Activated CD8-positive, alpha-beta T cell treated with anti-CD3 and anti-CD28 coated beads for 36 hours (primary cell): ENCODE measurements at regions not wholly inside any gene's neighbourhood (a gene's known extent, or its start where the extent isn't known, plus 50 kb on each side); places are given as distances from the start of the nearest gene placed in this dataset.

ENCODE experiments used
- ATAC-seq: fragments of 200-7000 bp; cut with Tn5 transposase; one replicate; pipeline ENCODE4 v1.10.0; 2021; ENCODE audit warnings: mild to moderate bottlenecking, moderate library complexity
- CTCF ChIA-PET: fragments of 350-600 bp; sonication (Branson Sonifier 250); formaldehyde crosslinking; loops from one replicate; lab custom pipeline; 2021; ENCODE audit warnings: antibody characterized with exemption; lab: Charles Lee
- POLR2A ChIA-PET: fragments of 350-600 bp; sonication (Branson Sonifier 250); formaldehyde crosslinking; loops from one replicate; lab custom pipeline; 2021; ENCODE audit warnings: antibody characterized with exemption; lab: Charles Lee
- DNase-seq: peaks from one replicate; pipeline ENCODE4 v3.0.0-alpha.2; 2020
- H3K27ac Mint-ChIP-seq: one replicate; pipeline ENCODE4 v1.8.0; 2021; ENCODE audit warnings: mild to moderate bottlenecking, mixed read lengths
- H3K27me3 Mint-ChIP-seq: one replicate; pipeline ENCODE4 v1.8.0; 2021; ENCODE audit warnings: mixed read lengths
- H3K36me3 Mint-ChIP-seq: one replicate; pipeline ENCODE4 v1.8.0; 2021; ENCODE audit warnings: low read depth, mixed read lengths
- H3K4me1 Mint-ChIP-seq: one replicate; pipeline ENCODE4 v1.8.0; 2021; ENCODE audit warnings: low read depth, mixed read lengths
- H3K4me3 Mint-ChIP-seq: one replicate; pipeline ENCODE4 v1.8.0; 2021; ENCODE audit warnings: mild to moderate bottlenecking, moderate library complexity, mixed read lengths
- H3K9me3 Mint-ChIP-seq: one replicate; pipeline ENCODE4 v1.8.0; 2021; ENCODE audit warnings: mixed read lengths
- intact Hi-C: fragments of 100-400 bp; cut with micrococcal nuclease; formaldehyde crosslinking; loops from one replicate; pipeline ENCODE4 v1.10.0; 2022
- TF ChIP-seq, protein P1 (sequence below): fragments of 200-600 bp; IDR thresholded peaks from one replicate; pipeline ENCODE4 v1.8.0; 2022; ENCODE audit warnings: antibody characterized with exemption, mild to moderate bottlenecking

GRCh38 chr2:186255823-186256222, 230.2 kb upstream of the ZC3H15 start:
- ChIA-PET POLR2A (no interaction called here), CTCF (no interaction called here)
- Mint-ChIP-seq H3K4me1 (no peaks in the 10 kb centered on the region), H3K27me3 (no peaks in the 10 kb centered on the region), H3K4me3 (no peak overlapping the region), H3K9me3 (peaks cover 2% of the 10 kb centered on the region), H3K36me3 (peaks cover 2% of the 10 kb centered on the region), H3K27ac (no peak overlapping the region)
- DNase-seq (no peak), ATAC-seq (no peak)
- TF ChIP-seq, protein P1, sequence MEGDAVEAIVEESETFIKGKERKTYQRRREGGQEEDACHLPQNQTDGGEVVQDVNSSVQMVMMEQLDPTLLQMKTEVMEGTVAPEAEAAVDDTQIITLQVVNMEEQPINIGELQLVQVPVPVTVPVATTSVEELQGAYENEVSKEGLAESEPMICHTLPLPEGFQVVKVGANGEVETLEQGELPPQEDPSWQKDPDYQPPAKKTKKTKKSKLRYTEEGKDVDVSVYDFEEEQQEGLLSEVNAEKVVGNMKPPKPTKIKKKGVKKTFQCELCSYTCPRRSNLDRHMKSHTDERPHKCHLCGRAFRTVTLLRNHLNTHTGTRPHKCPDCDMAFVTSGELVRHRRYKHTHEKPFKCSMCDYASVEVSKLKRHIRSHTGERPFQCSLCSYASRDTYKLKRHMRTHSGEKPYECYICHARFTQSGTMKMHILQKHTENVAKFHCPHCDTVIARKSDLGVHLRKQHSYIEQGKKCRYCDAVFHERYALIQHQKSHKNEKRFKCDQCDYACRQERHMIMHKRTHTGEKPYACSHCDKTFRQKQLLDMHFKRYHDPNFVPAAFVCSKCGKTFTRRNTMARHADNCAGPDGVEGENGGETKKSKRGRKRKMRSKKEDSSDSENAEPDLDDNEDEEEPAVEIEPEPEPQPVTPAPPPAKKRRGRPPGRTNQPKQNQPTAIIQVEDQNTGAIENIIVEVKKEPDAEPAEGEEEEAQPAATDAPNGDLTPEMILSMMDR: no peak
- intact Hi-C loops: no loop called here

- intact Hi-C loops: no loop called here
- Mint-ChIP-seq H3K27me3 (no peaks in the 10 kb centered on the region), H3K27ac (no peak overlapping the region), H3K9me3 (peaks cover 2% of the 10 kb centered on the region), H3K4me3 (no peak overlapping the region), H3K36me3 (peaks cover 2% of the 10 kb centered on the region), H3K4me1 (no peaks in the 10 kb centered on the region)
- TF ChIP-seq, protein P1: peak; percentile 39
- DNase-seq (no peak), ATAC-seq (no peak)
- ChIA-PET CTCF (no interaction called here), POLR2A (no interaction called here)
These were observed 229.5 kb upstream of the ZC3H15 start for GRCh38 chr2:186256540-186256939.

DNA sequence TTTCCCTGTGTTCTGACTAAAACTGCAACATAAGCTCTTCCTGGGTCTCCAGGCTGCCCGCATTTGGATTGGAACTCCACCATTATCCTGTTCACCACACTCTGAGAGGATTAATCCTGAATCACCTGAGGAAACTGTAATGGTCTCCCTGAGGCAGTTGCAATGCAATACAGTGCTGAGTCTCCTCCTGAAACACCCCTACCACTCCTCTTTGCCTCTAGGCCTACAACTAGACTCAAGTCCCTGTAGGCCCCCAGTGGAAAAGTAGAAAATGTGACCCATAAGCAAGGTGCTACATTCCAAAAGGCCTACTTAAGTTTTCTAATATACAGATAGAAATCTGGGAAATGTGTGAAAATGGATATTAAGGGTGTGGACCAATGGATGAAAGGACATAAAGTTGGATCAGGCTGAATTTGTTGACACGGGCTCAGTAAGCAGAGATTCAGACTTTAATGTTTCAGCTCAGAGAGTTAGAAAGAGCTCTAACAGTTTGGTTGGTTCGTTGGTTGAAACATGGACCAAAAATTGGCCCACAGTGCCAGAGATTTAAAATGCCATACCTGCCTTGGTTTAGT, 222.3 kb upstream of the ZC3H15 start:
- H3K36me3 Mint-ChIP-seq: peaks cover 12% of the 10 kb centered on the region
- ATAC-seq (no peak), DNase-seq (no peak)
- H3K4me3 Mint-ChIP-seq: no peak overlapping the region
- intact Hi-C loops: no loop called here
- TF ChIP-seq, protein P1: no peak
- no peak overlapping the region for H3K27ac Mint-ChIP-seq
- CTCF ChIA-PET: no interaction called here
- H3K9me3 Mint-ChIP-seq: peaks cover 11% of the 10 kb centered on the region
- H3K4me1 Mint-ChIP-seq: no peaks in the 10 kb centered on the region
- no peaks in the 10 kb centered on the region for H3K27me3 Mint-ChIP-seq
- POLR2A ChIA-PET: no interaction called here

- ChIA-PET POLR2A (no interaction called here), CTCF (no interaction called here)
- intact Hi-C loops: no loop called here
- Mint-ChIP-seq H3K27me3 (no peaks in the 10 kb centered on the region), H3K36me3 (peaks cover 22% of the 10 kb centered on the region), H3K9me3 (peaks cover 16% of the 10 kb centered on the region), H3K4me1 (no peaks in the 10 kb centered on the region), H3K27ac (no peak overlapping the region), H3K4me3 (no peak overlapping the region)
- no peak for DNase-seq
- TF ChIP-seq, protein P1: no peak
- no peak for ATAC-seq
These were observed 216.5 kb upstream of the ZC3H15 start for GRCh38 chr2:186269536-186269935.

DNA sequence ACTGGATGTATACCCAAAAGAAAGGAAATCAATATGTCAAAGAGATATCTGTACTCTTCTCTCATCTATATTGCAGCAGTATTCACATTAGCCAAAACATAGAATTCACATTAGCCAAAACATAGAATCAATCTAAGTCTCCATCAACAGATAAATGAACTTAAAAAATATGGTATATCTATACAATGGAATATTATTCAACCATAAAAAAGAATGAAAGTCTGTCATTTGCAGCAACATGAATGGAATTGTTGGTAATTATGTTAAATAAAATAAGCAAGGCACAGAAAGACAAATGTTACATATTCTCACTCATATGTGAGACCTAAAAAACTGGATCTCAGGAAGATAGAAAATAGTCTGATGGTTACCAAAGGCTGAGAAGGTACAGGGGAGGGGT, 212.1 kb upstream of the ZC3H15 start:
- no peaks in the 10 kb centered on the region for H3K4me1 Mint-ChIP-seq
- H3K27ac Mint-ChIP-seq: no peak overlapping the region
- H3K27me3 Mint-ChIP-seq: no peaks in the 10 kb centered on the region
- ATAC-seq (no peak), DNase-seq (no peak)
- H3K36me3 Mint-ChIP-seq: peaks cover 14% of the 10 kb centered on the region
- POLR2A ChIA-PET: no interaction called here
- TF ChIP-seq, protein P1: no peak
- H3K4me3 Mint-ChIP-seq: no peak overlapping the region
- CTCF ChIA-PET: no interaction called here
- H3K9me3 Mint-ChIP-seq: peaks cover 6% of the 10 kb centered on the region
- intact Hi-C loops: no loop called here
